ENCODE measurements at regions not wholly inside any gene's neighbourhood (a gene's known extent, or its start where the extent isn't known, plus 50 kb on each side); places are given as distances from the start of the nearest gene placed in this dataset.

- Histone ChIP-seq H3K9me3 (ENCODE audit: low read length) (no peaks in the 10 kb centered on the region), H3K27ac (ENCODE audit: low read depth, low read length) (no peak overlapping the region), H3K36me3 (ENCODE audit: insufficient read depth, low read length) (no peaks in the 10 kb centered on the region), H3K27me3 (ENCODE audit: insufficient read depth, low read length, poor library complexity, severe bottlenecking) (no peaks in the 10 kb centered on the region), H3K4me1 (ENCODE audit: insufficient read depth, low read length) (peaks cover 60% of the 10 kb centered on the region), H3K4me3 (ENCODE audit: low read length) (no peak overlapping the region)
- ChIA-PET POLR2A (no interaction called here), CTCF (interaction anchor here (1.0 kb wide), 1 partner anchor 44 kb away, joined by 3 read pairs; no protein-coding TSS in a partner anchor)
- peaks cover 3 to 11% of the 10 kb centered on the region in 2 donors for H3K27me3 Mint-ChIP-seq
- peaks cover 0 to 3% (median 0%) of the 10 kb centered on the region in 5 donors for H3K9me3 Mint-ChIP-seq
- H3K4me3 Mint-ChIP-seq: peak overlapping the region in 3 of 7 donors; percentile 68 to 81 (median 75)
- DNase-seq: no peak
- peaks cover 0 to 8% (median 0%) of the 10 kb centered on the region in 3 donors for H3K36me3 Mint-ChIP-seq
- peaks cover 51 to 58% (median 56%) of the 10 kb centered on the region in 3 donors for H3K4me1 Mint-ChIP-seq
- peak overlapping the region in 3 of 8 donors; percentile 33 to 39 (median 34) for H3K27ac Mint-ChIP-seq
These were observed 75.6 kb downstream of the FOXL3 start for GRCh38 chr7:365593-365992.

DNA sequence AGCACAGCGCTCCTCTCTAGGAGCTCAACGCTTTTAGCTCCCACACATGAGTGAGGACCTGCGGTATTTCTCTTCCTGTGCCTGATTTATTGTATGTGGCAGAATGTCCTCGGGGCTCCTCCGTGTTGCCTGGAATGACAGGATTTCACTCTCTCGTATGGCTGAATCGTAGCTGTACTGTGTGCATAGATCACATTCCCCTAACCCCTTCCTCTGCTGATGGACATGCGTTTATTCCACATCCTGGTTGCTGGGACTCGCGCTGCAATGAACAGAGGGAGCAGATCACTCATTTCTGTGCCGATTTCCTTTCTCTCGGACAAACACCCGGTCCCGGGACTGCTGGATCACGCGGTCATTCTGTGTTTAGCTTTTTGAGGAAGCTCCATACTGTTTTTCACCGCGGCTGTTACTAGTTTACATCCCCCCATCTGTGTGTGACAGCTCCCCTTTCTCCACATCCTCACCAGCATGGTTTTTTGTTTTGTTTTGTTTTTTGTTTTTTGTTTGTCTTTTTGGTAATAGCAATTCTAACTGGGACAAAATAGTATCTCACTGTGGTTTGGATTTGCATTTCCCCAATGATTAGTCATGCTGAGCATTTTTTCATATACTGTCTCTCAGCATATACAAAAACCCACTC lies 76.3 kb downstream of the FOXL3 start:
- Mint-ChIP-seq H3K4me3 (peak overlapping the region in 5 of 7 donors; percentile 49 to 81 (median 68)), H3K9me3 (peaks cover 0 to 3% (median 0%) of the 10 kb centered on the region in 5 donors), H3K36me3 (peaks cover 0 to 8% (median 0%) of the 10 kb centered on the region in 3 donors), H3K27me3 (peaks cover 3 to 11% of the 10 kb centered on the region in 2 donors), H3K27ac (peak overlapping the region in 4 of 8 donors; percentile 15 to 77 (median 38)), H3K4me1 (peaks cover 49 to 53% (median 51%) of the 10 kb centered on the region in 3 donors)
- H3K9me3 ChIP-seq (ENCODE audit: low read length): no peaks in the 10 kb centered on the region
- CTCF ChIA-PET: interaction anchor here (1.0 kb wide), 1 partner anchor 44 kb away, joined by 3 read pairs; no protein-coding TSS in a partner anchor
- H3K36me3 ChIP-seq (ENCODE audit: insufficient read depth, low read length): no peaks in the 10 kb centered on the region
- no peak overlapping the region for H3K4me3 ChIP-seq (ENCODE audit: low read length)
- POLR2A ChIA-PET: no interaction called here
- no peak overlapping the region for H3K27ac ChIP-seq (ENCODE audit: low read depth, low read length)
- no peaks in the 10 kb centered on the region for H3K27me3 ChIP-seq (ENCODE audit: insufficient read depth, low read length, poor library complexity, severe bottlenecking)
- peaks cover 57% of the 10 kb centered on the region for H3K4me1 ChIP-seq (ENCODE audit: insufficient read depth, low read length)
- no peak for DNase-seq

- CTCF ChIA-PET: no interaction called here
- peaks cover 0 to 1% (median 0%) of the 10 kb centered on the region in 3 donors for H3K36me3 Mint-ChIP-seq
- H3K9me3 Mint-ChIP-seq: no peaks in the 10 kb centered on the region
- no peak overlapping the region for H3K4me3 Mint-ChIP-seq
- Histone ChIP-seq H3K4me1 (ENCODE audit: insufficient read depth, low read length) (peaks cover 48% of the 10 kb centered on the region), H3K27me3 (ENCODE audit: insufficient read depth, low read length, poor library complexity, severe bottlenecking) (no peaks in the 10 kb centered on the region), H3K9me3 (ENCODE audit: low read length) (no peaks in the 10 kb centered on the region), H3K4me3 (ENCODE audit: low read length) (no peak overlapping the region), H3K36me3 (ENCODE audit: insufficient read depth, low read length) (no peaks in the 10 kb centered on the region), H3K27ac (ENCODE audit: low read depth, low read length) (no peak overlapping the region)
- peaks cover 3 to 5% of the 10 kb centered on the region in 2 donors for H3K27me3 Mint-ChIP-seq
- DNase-seq: no peak
- POLR2A ChIA-PET: no interaction called here
- peaks cover 42 to 44% (median 42%) of the 10 kb centered on the region in 3 donors for H3K4me1 Mint-ChIP-seq
- no peak overlapping the region for H3K27ac Mint-ChIP-seq
These were observed 77.5 kb downstream of the FOXL3 start for GRCh38 chr7:367351-367901.

- no peak overlapping the region for H3K4me3 Mint-ChIP-seq
- no peak overlapping the region for H3K27ac Mint-ChIP-seq
- DNase-seq: peak in 1 of 5 donors; percentile 40
These were observed 78.9 kb downstream of the FOXL3 start for GRCh38 chr7:368651-369475.

DNA sequence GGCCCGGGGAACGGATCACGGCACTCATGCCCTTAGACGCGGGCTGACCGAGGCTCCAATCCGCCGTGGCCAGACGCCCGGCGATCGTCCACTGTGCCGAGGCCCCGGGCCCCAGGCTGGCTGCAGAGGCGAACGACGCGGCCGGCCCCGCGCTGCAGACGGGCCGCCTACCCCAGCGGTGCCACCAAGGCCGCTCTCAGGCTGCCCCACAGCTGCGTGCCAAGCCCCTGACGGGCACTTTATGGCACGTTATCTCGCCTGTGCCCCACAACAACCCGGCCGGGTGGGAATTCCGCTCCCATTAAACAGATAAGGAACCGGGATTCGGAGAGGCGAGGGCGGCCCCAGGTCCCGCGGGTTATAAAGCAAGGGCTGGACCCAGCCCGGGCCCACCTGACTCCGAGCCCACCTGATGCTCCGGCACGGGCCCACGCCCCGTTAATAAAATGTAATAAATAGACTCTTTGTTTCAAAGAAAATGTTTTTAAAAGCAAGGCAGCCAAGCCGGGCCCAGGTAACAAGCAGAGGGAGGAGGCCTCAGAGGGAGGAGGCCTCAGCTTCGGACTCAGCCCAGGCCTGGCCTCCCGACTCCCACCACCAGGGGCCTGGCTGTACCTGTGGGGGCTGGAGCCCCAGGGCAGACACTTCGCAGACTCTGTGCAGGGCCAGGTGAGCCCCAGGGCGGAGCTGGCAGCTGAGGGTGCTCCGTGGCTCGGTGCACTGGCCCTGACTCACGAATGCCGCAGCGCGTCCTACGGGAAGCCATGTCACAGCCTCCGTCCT lies 79.7 kb downstream of the FOXL3 start:
- DNase-seq: peak in 1 of 5 donors; percentile 46
- Histone ChIP-seq H3K4me1 (ENCODE audit: insufficient read depth, low read length) (peaks cover 26% of the 10 kb centered on the region), H3K4me3 (ENCODE audit: low read length) (no peak overlapping the region), H3K27me3 (ENCODE audit: insufficient read depth, low read length, poor library complexity, severe bottlenecking) (no peaks in the 10 kb centered on the region), H3K9me3 (ENCODE audit: low read length) (no peaks in the 10 kb centered on the region), H3K27ac (ENCODE audit: low read depth, low read length) (no peak overlapping the region), H3K36me3 (ENCODE audit: insufficient read depth, low read length) (no peaks in the 10 kb centered on the region)
- Mint-ChIP-seq H3K4me1 (peaks cover 20 to 22% (median 20%) of the 10 kb centered on the region in 3 donors), H3K27me3 (peaks cover 2 to 5% of the 10 kb centered on the region in 2 donors), H3K4me3 (no peak overlapping the region), H3K9me3 (no peaks in the 10 kb centered on the region), H3K27ac (no peak overlapping the region), H3K36me3 (no peaks in the 10 kb centered on the region)
- CTCF ChIA-PET: no interaction called here
- POLR2A ChIA-PET: no interaction called here

More at GRCh38 chr7:368651-369475, 78.9 kb downstream of the FOXL3 start:
- no peaks in the 10 kb centered on the region for H3K36me3 ChIP-seq (ENCODE audit: insufficient read depth, low read length)
- H3K27me3 ChIP-seq (ENCODE audit: insufficient read depth, low read length, poor library complexity, severe bottlenecking): no peaks in the 10 kb centered on the region
- peaks cover 28 to 30% (median 28%) of the 10 kb centered on the region in 3 donors for H3K4me1 Mint-ChIP-seq
- CTCF ChIA-PET: no interaction called here
- H3K27me3 Mint-ChIP-seq: peaks cover 2 to 5% of the 10 kb centered on the region in 2 donors
- no peaks in the 10 kb centered on the region for H3K9me3 ChIP-seq (ENCODE audit: low read length)
- H3K27ac ChIP-seq (ENCODE audit: low read depth, low read length): no peak overlapping the region
- peaks cover 34% of the 10 kb centered on the region for H3K4me1 ChIP-seq (ENCODE audit: insufficient read depth, low read length)
- POLR2A ChIA-PET: no interaction called here
- H3K4me3 ChIP-seq (ENCODE audit: low read length): no peak overlapping the region
- H3K9me3 Mint-ChIP-seq: no peaks in the 10 kb centered on the region
- H3K36me3 Mint-ChIP-seq: no peaks in the 10 kb centered on the region

DNA sequence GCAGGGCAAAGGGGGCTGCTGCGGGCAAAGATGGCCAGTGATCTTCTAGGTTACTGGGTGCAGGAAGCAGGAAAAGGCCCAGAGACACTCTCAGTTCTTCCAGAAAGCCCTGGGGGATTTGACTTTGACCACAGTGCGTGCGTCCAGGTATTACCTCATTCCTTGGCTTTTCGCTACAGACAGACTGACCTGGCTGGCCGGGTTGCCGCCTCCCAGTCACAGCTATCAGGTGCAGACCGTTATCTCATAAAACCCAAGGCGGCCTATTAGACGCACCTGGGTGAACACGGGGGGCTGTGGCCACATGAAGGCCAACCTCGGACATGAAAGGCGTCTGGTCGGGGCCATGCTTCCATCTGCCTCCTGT lies 80.3 kb downstream of the FOXL3 start:
- H3K36me3 Mint-ChIP-seq: no peaks in the 10 kb centered on the region

DNA sequence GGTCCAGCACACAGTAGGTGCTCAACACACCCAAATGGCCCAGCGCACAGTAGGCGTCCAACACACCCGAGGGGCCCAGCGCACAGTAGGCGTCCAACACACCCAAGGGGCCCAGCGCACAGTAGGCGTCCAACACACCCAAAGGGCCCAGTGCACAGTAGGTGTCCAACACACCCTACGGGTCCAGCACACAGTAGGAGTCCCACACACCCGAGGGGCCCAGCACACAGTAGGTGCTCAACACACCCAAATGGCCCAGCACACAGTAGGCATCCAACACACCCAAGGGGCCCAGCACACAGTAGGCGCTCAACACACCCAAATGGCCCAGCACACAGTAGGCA lies 80.8 kb downstream of the FOXL3 start:
- ChIA-PET CTCF (no interaction called here), POLR2A (no interaction called here)
- Mint-ChIP-seq H3K27ac (no peak overlapping the region), H3K4me3 (no peak overlapping the region), H3K36me3 (no peaks in the 10 kb centered on the region), H3K9me3 (no peaks in the 10 kb centered on the region), H3K4me1 (peaks cover 14 to 15% (median 15%) of the 10 kb centered on the region in 3 donors), H3K27me3 (peaks cover 2 to 5% of the 10 kb centered on the region in 2 donors)
- H3K27me3 ChIP-seq (ENCODE audit: insufficient read depth, low read length, poor library complexity, severe bottlenecking): no peaks in the 10 kb centered on the region
- H3K4me3 ChIP-seq (ENCODE audit: low read length): no peak overlapping the region
- peak in 1 of 5 donors; percentile 11 for DNase-seq
- no peak overlapping the region for H3K27ac ChIP-seq (ENCODE audit: low read depth, low read length)
- peaks cover 15% of the 10 kb centered on the region for H3K4me1 ChIP-seq (ENCODE audit: insufficient read depth, low read length)
- H3K9me3 ChIP-seq (ENCODE audit: low read length): no peaks in the 10 kb centered on the region
- H3K36me3 ChIP-seq (ENCODE audit: insufficient read depth, low read length): no peaks in the 10 kb centered on the region

More for the DNA sequence above, 80.3 kb downstream of the FOXL3 start:
- Histone ChIP-seq H3K4me1 (ENCODE audit: insufficient read depth, low read length) (peaks cover 20% of the 10 kb centered on the region), H3K4me3 (ENCODE audit: low read length) (no peak overlapping the region), H3K27me3 (ENCODE audit: insufficient read depth, low read length, poor library complexity, severe bottlenecking) (no peaks in the 10 kb centered on the region), H3K9me3 (ENCODE audit: low read length) (no peaks in the 10 kb centered on the region), H3K36me3 (ENCODE audit: insufficient read depth, low read length) (no peaks in the 10 kb centered on the region), H3K27ac (ENCODE audit: low read depth, low read length) (no peak overlapping the region)
- Mint-ChIP-seq H3K27ac (no peak overlapping the region), H3K27me3 (peaks cover 2 to 5% of the 10 kb centered on the region in 2 donors), H3K4me1 (peaks cover 16 to 20% (median 19%) of the 10 kb centered on the region in 3 donors), H3K4me3 (no peak overlapping the region), H3K9me3 (no peaks in the 10 kb centered on the region)
- no peak for DNase-seq
- CTCF ChIA-PET: no interaction called here
- POLR2A ChIA-PET: no interaction called here
